Psoas muscle (tissue), 7 donors: ENCODE measurements at regions not wholly inside any gene's neighbourhood (a gene's known extent, or its start where the extent isn't known, plus 50 kb on each side); places are given as distances from the start of the nearest gene placed in this dataset.

Experiments used
- ATAC-seq, 4 donors: fragments of 200-7000 bp; cut with Tn5 transposase; one replicate each; pipeline ENCODE4 v1.9.1; 2020; ENCODE audit warnings: moderate library complexity in 3 of 4, mild to moderate bottlenecking in 2 of 4
- DNase-seq, 2 donors: peaks; one replicate each; pipeline ENCODE4 v3.0.0-alpha.2; 2020
- H3K27ac ChIP-seq: fragments of 200-600 bp; one replicate; pipeline ENCODE4 v1.8.0; 2022
- H3K27me3 ChIP-seq, 3 donors: fragments of 200-600 bp in 1 of 3; one replicate each; pipeline versions ENCODE4 v1.6.1 to v1.8.0; 2013 to 2022; ENCODE audit warnings: low read length in 2 of 3, mild to moderate bottlenecking in 2 of 3, moderate library complexity in 1 of 3; ENCODE audit not compliant: insufficient read depth in 3 of 3
- H3K36me3 ChIP-seq, 2 donors: fragments of 200-600 bp in 1 of 2; one replicate each; pipeline versions ENCODE4 v1.6.1 to v1.8.0; 2013 to 2022; ENCODE audit warnings: low read depth in 1 of 2, mild to moderate bottlenecking in 1 of 2, moderate library complexity in 1 of 2; ENCODE audit not compliant: insufficient read depth in 1 of 2
- H3K4me1 ChIP-seq: fragments of 200-600 bp; one replicate; pipeline ENCODE4 v1.8.0; 2022
- H3K4me3 ChIP-seq: fragments of 200-600 bp; one replicate; pipeline ENCODE4 v1.8.0; 2022; ENCODE audit warnings: mild to moderate bottlenecking
- H3K9me3 ChIP-seq: fragments of 200-600 bp; one replicate; pipeline ENCODE4 v1.8.0; 2022
- WGBS, 3 donors: extraction: QIAGEN DNeasy Blood & Tissue Kit; methylation state at CpG; one replicate each; pipeline versions ENCODE4 v1.1.6 to v1.1.7; 2013; 5-methylcytosine and 5-hydroxymethylcytosine counted together
- intact Hi-C, 2 donors: fragments of 100-400 bp; cut with DNase I; formaldehyde crosslinking; loops; one replicate each; pipeline versions ENCODE4 v1.11.0 to v1.14.2; 2022
- TF ChIP-seq, protein P1 (sequence below): fragments of 200-600 bp; IDR thresholded peaks from one replicate; pipeline ENCODE4 v1.8.0; 2022; ENCODE audit warnings: antibody characterized with exemption
- donor health status: healthy with polysubstance abuse.
- donor health status: DM: no; HTN: no; CAD: no; lungs with moderate emphysema.
- donor health status: Bipolar disorder and iron deficiency.
- donor health status: healthy.
- donor health status: DM: yes; HTN: yes; CAD: no.
- donor health status: DM: no; HTN: no; CAD: no.
- donor health status: DM: yes; HTN: yes; CAD: no.

GRCh38 chr10:64081947-64082482, 560.8 kb downstream of the REEP3 start:
- Histone ChIP-seq H3K27ac (no peak overlapping the region), H3K36me3 (no peaks in the 10 kb centered on the region), H3K27me3 (no peaks in the 10 kb centered on the region), H3K9me3 (no peaks in the 10 kb centered on the region), H3K4me1 (no peaks in the 10 kb centered on the region), H3K4me3 (no peak overlapping the region)
- DNase-seq (no peak), ATAC-seq (no peak)
- WGBS, 3 donors, result 74 to 86% (median 77%) methylated on average over 3 of the region's 3 CpGs
- intact Hi-C loops, result no loop called here
- TF ChIP-seq, protein P1, sequence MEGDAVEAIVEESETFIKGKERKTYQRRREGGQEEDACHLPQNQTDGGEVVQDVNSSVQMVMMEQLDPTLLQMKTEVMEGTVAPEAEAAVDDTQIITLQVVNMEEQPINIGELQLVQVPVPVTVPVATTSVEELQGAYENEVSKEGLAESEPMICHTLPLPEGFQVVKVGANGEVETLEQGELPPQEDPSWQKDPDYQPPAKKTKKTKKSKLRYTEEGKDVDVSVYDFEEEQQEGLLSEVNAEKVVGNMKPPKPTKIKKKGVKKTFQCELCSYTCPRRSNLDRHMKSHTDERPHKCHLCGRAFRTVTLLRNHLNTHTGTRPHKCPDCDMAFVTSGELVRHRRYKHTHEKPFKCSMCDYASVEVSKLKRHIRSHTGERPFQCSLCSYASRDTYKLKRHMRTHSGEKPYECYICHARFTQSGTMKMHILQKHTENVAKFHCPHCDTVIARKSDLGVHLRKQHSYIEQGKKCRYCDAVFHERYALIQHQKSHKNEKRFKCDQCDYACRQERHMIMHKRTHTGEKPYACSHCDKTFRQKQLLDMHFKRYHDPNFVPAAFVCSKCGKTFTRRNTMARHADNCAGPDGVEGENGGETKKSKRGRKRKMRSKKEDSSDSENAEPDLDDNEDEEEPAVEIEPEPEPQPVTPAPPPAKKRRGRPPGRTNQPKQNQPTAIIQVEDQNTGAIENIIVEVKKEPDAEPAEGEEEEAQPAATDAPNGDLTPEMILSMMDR, result no peak

DNA sequence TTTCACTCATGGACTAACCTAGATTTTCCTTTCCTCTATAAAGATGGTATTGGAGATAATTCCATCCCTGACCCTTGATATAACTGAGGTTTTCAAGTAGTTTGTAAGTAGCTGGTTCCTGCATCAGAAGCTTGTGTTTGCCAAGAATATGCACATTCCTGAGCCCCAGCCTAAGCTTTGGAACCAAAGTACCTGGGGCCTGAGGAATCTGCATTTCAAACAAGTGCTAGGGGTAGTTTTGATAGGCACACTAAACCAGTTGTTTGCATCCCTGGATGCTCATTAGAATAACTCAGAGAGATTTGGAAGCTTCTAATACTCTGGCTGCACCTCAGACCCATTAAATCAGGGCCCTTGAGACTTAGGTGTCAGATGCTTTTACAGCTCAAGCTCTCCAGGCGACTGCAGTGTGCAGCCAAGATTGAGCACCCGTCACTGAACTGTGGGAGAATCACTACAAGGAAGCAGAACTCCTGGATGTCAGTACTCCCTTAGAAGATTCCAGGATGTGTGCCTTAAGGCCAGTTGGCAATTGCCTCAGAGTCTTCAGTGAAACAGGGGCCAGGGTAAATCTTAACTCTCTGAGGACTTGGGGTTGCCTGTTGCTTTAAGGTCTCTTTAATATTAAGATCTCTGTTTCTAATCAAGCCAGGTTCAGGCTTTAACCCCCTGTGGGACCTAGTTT, 565.0 kb downstream of the REEP3 start:
- Histone ChIP-seq H3K27ac (no peak overlapping the region), H3K9me3 (no peaks in the 10 kb centered on the region), H3K4me3 (no peak overlapping the region), H3K36me3 (no peaks in the 10 kb centered on the region), H3K27me3 (no peaks in the 10 kb centered on the region), H3K4me1 (no peaks in the 10 kb centered on the region)
- WGBS, 3 donors, result 54 to 63% (median 60%) methylated on average over 2 of the region's 2 CpGs
- no peak for DNase-seq
- ATAC-seq, result no peak
- TF ChIP-seq, protein P1, result no peak
- intact Hi-C loops, result no loop called here

- ATAC-seq (no peak), DNase-seq (no peak)
- intact Hi-C loops, result no loop called here
- Histone ChIP-seq H3K36me3 (no peaks in the 10 kb centered on the region), H3K27ac (no peak overlapping the region), H3K4me3 (no peak overlapping the region), H3K4me1 (no peaks in the 10 kb centered on the region), H3K9me3 (no peaks in the 10 kb centered on the region), H3K27me3 (no peaks in the 10 kb centered on the region)
- TF ChIP-seq, protein P1, result no peak
- 24 to 34% (median 26%) methylated on average over 2 of the region's 2 CpGs for WGBS, 3 donors
Observed at GRCh38 chr10:64089648-64090047, 568.4 kb downstream of the REEP3 start.

DNA sequence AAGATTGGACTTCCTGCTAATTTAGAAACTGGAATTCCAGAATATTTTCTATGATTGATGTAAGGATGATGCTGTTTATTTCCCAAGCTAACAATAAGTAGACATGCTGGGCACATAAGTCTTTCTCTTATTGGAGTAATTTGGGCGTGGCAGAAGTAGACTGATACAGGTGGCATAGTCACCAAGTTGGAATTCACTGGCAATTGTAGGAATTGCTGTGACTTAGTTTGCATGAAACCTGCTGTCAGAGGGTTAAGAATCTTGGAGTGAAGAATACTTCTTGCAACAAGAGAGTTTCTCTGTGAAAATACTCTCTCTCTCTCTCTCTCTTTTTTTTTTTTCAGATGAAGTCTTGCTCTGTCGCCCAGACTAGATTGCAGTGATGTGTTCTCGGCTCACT, 569.7 kb downstream of the REEP3 start:
- WGBS, 3 donors, result 80 to 84% (median 83%) methylated on average over 3 of the region's 3 CpGs
- H3K36me3 ChIP-seq, result no peaks in the 10 kb centered on the region
- DNase-seq, result no peak
- no peak overlapping the region for H3K4me3 ChIP-seq
- ATAC-seq, result no peak
- H3K27me3 ChIP-seq, result no peaks in the 10 kb centered on the region
- H3K4me1 ChIP-seq, result no peaks in the 10 kb centered on the region
- no peaks in the 10 kb centered on the region for H3K9me3 ChIP-seq
- TF ChIP-seq, protein P1, result no peak
- H3K27ac ChIP-seq, result no peak overlapping the region
- intact Hi-C loops, result no loop called here

GRCh38 chr10:64091897-64092296, 570.7 kb downstream of the REEP3 start:
- H3K27me3 ChIP-seq, result no peaks in the 10 kb centered on the region
- no peak overlapping the region for H3K4me3 ChIP-seq
- TF ChIP-seq, protein P1, result no peak
- no peaks in the 10 kb centered on the region for H3K36me3 ChIP-seq
- no peak for ATAC-seq
- H3K27ac ChIP-seq, result no peak overlapping the region
- H3K4me1 ChIP-seq, result no peaks in the 10 kb centered on the region
- WGBS, 3 donors, result 51 to 72% (median 57%) methylated on average over 4 of the region's 4 CpGs
- intact Hi-C loops, result no loop called here
- no peaks in the 10 kb centered on the region for H3K9me3 ChIP-seq
- no peak for DNase-seq
